Femur (tissue), 1 donor: ENCODE measurements at regions not wholly inside any gene's neighbourhood (a gene's known extent, or its start where the extent isn't known, plus 50 kb on each side); places are given as distances from the start of the nearest gene placed in this dataset.

ENCODE experiments used
- DNase-seq: peaks from one replicate; pipeline ENCODE4 v3.0.0-alpha.2; 2017

DNA sequence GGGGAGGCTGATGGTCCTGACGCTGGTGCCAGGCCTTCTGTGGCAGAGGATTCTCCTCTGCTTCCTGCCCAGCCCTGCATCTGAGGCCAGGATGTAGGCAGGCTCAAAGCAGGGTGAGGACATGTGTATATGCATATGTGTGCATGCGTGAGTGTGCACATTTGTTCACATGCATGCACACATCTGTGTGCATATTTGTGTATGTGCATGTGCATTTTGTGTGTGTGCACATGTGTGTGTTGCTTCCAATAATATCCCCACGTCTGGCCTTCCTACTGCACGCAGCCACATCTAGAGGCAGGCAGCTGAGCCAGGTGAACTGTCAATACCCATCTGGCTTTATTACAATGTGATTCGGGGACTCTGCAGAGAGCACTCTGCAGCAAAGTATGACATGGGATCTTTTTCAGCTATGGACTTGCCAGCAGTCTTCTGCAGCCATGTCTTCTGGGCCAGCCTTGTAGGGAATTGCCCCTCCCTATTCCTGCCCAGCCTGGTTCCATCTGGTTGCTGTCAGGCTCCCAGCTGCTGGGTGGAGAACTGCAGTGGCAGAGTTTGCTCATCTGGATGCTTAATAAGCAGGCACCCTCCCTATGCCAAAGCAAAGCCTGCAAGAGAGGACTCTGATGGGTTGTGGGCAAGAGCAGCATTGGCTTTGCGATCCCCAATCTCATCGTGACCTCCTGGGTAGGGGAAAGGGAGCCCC is 140.7 kb downstream of the PFKFB3 start:
- peak; percentile 41 for DNase-seq

GRCh38 chr10:6345404-6345803 is 142.7 kb downstream of the PFKFB3 start:
- DNase-seq: no peak

DNA sequence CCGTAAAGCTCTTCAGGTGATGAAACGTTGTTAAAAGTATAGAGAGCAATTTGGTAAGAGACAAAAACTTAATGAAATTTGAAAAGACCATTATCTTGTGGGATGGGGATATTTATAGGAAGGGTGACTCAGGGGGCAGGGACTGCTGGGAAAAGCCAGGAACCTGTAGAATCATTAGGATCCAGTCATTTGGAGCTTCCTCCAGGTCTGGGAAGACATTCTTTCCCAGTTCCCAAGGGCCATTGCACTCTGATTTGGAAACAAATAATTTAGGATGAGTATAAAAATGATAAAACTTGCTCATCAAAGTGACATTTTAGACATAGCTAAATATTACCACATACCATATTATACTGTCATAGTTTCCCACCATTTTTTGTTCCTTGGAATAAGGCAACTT is 143.9 kb downstream of the PFKFB3 start:
- no peak for DNase-seq

GRCh38 chr10:6347391-6347951 is 144.7 kb downstream of the PFKFB3 start:
- DNase-seq: no peak

GRCh38 chr10:6348096-6348874 is 145.6 kb downstream of the PFKFB3 start:
- peak; percentile 59 for DNase-seq

DNA sequence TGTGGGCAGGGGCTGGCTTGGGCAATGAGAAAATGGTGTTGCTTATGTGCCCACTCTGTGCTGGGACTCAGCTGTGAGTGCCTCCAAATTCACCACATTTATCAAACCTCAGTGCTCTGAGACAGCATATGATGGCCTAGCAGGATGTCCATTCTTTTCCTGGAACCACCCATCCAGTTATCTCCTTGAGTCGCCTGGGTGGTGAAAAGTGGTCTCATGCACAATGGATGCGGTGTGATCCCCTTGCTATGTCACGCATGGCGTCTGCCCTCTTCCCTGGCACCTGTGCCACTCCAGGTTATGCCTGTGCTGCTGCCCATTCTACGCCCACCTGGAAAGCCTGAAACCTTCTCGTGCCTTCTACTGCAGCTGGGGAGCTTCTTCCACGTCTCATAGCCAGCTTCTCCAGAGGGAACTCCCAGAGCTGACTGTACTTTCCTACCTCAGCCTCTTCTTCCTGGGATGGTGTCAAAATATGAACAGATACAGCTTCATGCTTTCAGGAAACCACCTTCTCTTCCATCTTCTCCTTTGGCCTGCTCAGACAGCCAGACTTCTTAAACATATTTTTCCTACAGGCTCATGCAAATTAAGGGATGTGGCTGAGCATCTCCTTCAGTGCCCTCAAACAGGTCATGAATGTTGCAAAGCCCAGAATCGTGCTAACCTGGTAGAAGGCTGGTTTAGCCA is 147.3 kb downstream of the PFKFB3 start:
- no peak for DNase-seq

DNA sequence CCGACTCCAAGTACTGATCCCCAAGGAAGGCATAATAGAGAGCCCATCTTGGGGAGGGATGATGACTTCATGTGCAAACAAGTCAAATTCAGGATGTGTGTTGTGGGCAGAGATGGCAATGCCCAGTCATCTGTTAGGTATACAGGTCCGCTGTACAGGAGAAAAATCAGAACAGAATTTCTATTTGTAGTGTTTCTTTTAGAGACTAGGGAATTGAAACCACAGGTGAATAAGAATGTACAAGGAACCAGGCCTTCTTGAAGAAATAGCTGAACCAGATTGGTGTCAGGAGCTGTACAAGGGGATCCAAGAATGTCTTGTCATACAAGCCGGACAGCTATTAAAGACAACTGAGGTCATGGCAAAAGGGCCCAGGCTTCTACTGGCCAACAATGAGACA is 147.9 kb downstream of the PFKFB3 start:
- DNase-seq: no peak

DNA sequence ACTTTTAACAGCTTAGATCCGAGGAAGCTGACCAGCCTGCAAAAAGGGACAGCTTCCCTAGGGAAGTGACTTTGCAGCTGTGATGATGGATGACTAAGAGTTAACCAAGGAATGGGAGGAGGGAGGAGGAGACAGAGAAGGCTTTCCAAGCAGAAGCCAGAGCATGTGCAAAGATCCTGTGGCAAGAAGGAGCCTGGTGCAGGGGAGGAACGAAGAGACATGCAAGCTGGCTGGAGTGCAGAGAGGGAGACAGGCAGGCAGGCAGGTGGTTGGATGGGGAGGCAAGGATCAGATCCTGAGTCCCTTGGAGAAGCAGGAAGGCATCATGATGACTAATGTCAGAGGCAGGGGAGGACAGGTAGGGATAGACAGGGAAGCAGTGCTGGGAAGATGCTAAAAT is 148.8 kb downstream of the PFKFB3 start:
- no peak for DNase-seq

DNA sequence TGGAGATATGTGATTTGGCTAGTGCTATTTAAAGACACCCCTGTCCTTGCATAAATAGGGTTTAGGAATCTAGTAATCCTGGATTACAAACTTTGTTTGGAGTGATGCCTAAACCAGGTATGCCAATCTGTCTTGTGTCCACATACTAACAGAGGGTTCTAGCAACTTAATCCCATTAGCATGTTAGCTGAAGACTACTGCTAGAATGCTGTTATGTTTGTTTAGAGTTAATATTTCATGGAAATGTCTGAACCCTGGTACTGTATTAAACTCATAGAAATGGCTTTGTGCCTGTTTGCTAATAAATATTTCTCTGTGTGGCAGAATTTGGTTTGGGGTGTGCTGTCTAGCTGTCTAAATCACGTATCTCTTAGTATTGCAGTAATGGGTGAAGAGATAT is 150.8 kb downstream of the PFKFB3 start:
- no peak for DNase-seq

DNA sequence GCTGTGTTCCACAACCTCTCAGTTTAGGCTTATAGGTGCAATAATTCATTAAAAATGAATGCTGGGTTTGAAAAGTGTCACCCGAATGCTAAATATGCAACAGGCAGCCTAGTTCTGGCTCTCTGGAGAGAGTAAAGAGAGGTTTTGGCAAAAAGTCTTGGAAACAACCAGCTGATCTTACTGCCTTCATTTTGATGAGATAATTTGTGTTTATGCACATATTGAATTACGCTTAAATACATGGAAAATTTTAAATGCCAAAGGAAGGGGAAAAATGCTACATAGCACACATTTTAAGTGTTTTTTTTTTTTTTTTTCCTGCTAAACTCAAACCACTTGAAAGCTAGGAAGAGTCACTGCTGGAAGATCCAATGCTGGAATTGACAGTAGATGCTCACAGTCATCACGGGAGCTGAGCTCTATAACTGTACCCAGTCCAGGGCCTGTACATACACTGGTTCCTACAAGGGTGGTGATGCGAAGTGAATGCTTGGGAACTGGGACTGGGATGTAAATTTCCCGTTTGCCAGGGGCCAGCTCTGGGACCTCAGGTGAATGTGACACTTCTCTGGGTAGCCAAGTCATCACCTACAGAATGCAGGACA is 151.5 kb downstream of the PFKFB3 start:
- no peak for DNase-seq

- DNase-seq: no peak
These were observed 153.6 kb downstream of the PFKFB3 start for GRCh38 chr10:6356280-6356793.

GRCh38 chr10:6361869-6362268 is 159.1 kb downstream of the PFKFB3 start:
- DNase-seq: no peak

DNA sequence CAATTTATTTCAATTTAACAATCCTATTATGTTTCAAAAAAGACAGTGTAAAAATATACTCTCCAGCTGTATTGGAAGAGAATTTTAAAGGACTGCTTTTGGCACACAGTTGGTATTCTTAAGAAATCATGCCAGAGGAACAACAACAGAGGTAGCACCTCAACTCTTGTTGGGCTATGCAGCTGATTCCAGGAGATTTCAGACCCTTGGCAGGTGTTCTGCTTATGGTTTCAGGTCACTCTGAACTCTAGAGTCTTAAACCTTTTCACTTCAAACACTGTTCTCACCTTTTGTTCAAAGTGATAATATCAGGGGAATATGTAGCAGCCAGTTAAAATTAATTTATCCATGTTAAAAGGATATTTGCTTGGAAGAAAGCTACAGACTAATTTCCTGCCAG is 160.1 kb downstream of the PFKFB3 start:
- DNase-seq: no peak

DNA sequence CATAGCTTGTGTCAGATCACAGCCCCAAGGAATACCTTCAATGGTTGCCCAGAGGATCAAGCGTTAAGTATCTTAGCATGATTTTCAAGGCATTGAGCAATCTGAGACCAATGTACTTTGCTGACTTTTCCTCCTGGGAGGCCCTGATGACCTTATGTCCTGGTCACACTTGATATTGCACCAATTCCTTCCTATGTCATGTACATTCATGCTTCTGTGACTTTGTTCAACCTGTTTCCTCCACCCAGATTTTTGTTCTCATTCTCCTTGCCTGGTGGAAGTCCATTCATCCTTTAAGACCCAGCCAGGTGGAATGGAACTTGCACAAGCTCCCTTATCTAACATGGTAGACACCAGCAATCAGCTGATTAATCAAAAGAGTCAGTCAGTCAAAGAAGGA is 160.8 kb downstream of the PFKFB3 start:
- no peak for DNase-seq

DNA sequence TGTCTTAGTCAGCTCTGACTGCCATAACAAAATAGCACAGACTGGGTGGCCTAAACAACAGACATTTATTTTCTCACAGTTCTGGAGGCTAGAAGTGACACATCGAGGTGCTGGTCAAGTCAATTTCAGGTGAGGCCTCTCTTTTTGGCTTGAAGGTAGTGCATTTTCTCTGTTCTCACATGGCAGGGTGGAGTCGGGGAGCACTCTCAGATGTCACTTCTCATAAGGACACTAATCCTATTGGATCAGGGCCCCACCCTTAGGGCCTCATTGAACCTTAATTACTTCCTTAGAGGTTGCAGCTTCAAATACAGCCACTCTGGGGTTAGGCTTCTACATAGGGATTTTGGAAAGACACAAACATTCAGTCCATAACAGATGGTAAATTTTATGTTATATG is 161.6 kb downstream of the PFKFB3 start:
- no peak for DNase-seq

- no peak for DNase-seq
These were observed 162.2 kb downstream of the PFKFB3 start for GRCh38 chr10:6364893-6365292.

DNA sequence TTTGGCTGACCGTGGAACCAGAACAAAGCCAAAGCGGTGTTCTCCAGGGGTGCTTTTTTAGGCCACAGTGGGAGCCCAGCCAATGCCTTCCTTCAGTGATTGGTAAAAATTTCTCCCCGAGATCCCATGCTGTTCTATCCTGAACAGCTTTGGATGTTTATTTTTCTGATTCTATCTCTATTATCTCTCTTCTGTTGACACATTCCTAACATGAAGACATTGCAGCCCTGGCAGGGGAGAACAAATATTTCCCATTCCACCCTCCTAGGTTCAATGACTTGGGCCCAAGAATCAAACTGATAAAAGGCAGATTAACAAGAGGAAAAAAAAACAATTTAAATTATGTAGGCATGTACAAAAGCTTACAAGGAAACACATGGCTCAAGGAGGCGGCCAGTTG is 162.7 kb downstream of the PFKFB3 start:
- no peak for DNase-seq
